WTC11 (cell line): ENCODE measurements at regions not wholly inside any gene's neighbourhood (a gene's known extent, or its start where the extent isn't known, plus 50 kb on each side); places are given as distances from the start of the nearest gene placed in this dataset.

Source experiments
- ATF1 ChIP-seq: sonication (generic); formaldehyde crosslinking; IDR thresholded peaks from 2 replicates; pipeline ENCODE4 v1.8.1; 2023; ENCODE audit warnings: mild to moderate bottlenecking, moderate library complexity, missing genetic modification reagents
- CREB1 ChIP-seq: sonication (generic); formaldehyde crosslinking; IDR thresholded peaks from 2 replicates; pipeline ENCODE4 v1.8.0; 2023; ENCODE audit warnings: mild to moderate bottlenecking, missing genetic modification reagents
- CTCF ChIP-seq: fragments of 200-600 bp; IDR thresholded peaks from 2 replicates; pipeline ENCODE4 v1.8.0; 2022; ENCODE audit warnings: antibody characterized with exemption
- ESRRA ChIP-seq: sonication (generic); formaldehyde crosslinking; IDR thresholded peaks from 2 replicates; pipeline ENCODE4 v1.8.1; 2022; ENCODE audit warnings: mild to moderate bottlenecking, missing genetic modification reagents, borderline replicate concordance
- ETV6 ChIP-seq: sonication (generic); formaldehyde crosslinking; IDR thresholded peaks from 2 replicates; pipeline ENCODE4 v1.8.1; 2022; ENCODE audit warnings: mild to moderate bottlenecking, missing genetic modification reagents
- FOXK1 ChIP-seq: sonication (generic); formaldehyde crosslinking; IDR thresholded peaks from 2 replicates; pipeline ENCODE4 v1.8.0; 2022; ENCODE audit warnings: mild to moderate bottlenecking, moderate library complexity, missing genetic modification reagents
- HMGXB4 ChIP-seq: sonication (generic); formaldehyde crosslinking; IDR thresholded peaks from 2 replicates; pipeline ENCODE4 v1.8.1; 2023; ENCODE audit warnings: mild to moderate bottlenecking, moderate library complexity, missing genetic modification reagents
- NFYB ChIP-seq: sonication (generic); formaldehyde crosslinking; conservative IDR thresholded peaks from 2 replicates; pipeline ENCODE4 v1.8.0; 2022; ENCODE audit warnings: low read depth, missing genetic modification reagents
- NR3C1 ChIP-seq: sonication (generic); formaldehyde crosslinking; conservative IDR thresholded peaks from 2 replicates; pipeline ENCODE4 v1.8.1; 2023; ENCODE audit warnings: low read depth, mild to moderate bottlenecking, missing genetic modification reagents
- RORB ChIP-seq: fragments of 250-450 bp; sonication (Bioruptor Pico); IDR thresholded peaks from 2 replicates; pipeline ENCODE4 v1.9.0; 2021; ENCODE audit warnings: mild to moderate bottlenecking
- SMAD3 ChIP-seq: sonication (generic); formaldehyde crosslinking; IDR thresholded peaks from 2 replicates; pipeline ENCODE4 v1.8.0; 2022; ENCODE audit warnings: missing genetic modification reagents, mild to moderate bottlenecking, borderline replicate concordance
- TEAD4 ChIP-seq: sonication (generic); formaldehyde crosslinking; IDR thresholded peaks from 2 replicates; pipeline ENCODE4 v1.8.0; 2022; ENCODE audit warnings: mild to moderate bottlenecking, missing genetic modification reagents
- ZNF232 ChIP-seq: sonication (generic); formaldehyde crosslinking; IDR thresholded peaks from 2 replicates; pipeline ENCODE4 v1.8.0; 2022; ENCODE audit warnings: mild to moderate bottlenecking, missing genetic modification reagents

- no peak for TF ChIP-seq SMAD3 (CRISPR knock-in tag)
- TF ChIP-seq CREB1, result no peak
- no peak for TF ChIP-seq HMGXB4
- TF ChIP-seq RORB, result no peak
- no peak for TF ChIP-seq ZNF232 (CRISPR knock-in tag)
- TF ChIP-seq TEAD4 (CRISPR knock-in tag), result no peak
- no peak for TF ChIP-seq NR3C1 (CRISPR knock-in tag)
- TF ChIP-seq FOXK1 (CRISPR knock-in tag), result no peak
- TF ChIP-seq CTCF, result no peak
- TF ChIP-seq ATF1, result no peak
- TF ChIP-seq NFYB, result no peak
- no peak for TF ChIP-seq ESRRA (CRISPR knock-in tag)
- TF ChIP-seq ETV6 (CRISPR knock-in tag), result no peak
These were observed 302.7 kb upstream of the ID2 start for GRCh38 chr2:8379128-8379527.
